NCI-H526 (cell line): ENCODE measurements at regions not wholly inside any gene's neighbourhood (a gene's known extent, or its start where the extent isn't known, plus 50 kb on each side); places are given as distances from the start of the nearest gene placed in this dataset.

ENCODE experiments used
- DNase-seq, 2 experiments: peaks; one replicate each; lab custom pipeline; 2025; lab: John Stamatoyannopoulos, UW

GRCh38 chr22:44423556-44424358 lies 74.3 kb downstream of the RTL6 start:
- no peak for DNase-seq

GRCh38 chr22:44422746-44423380 lies 75.2 kb downstream of the RTL6 start:
- peak in 1 of 2 experiments; percentile 43 for DNase-seq

GRCh38 chr22:44419429-44419828 lies 78.6 kb downstream of the RTL6 start:
- DNase-seq: no peak

GRCh38 chr22:44413211-44413610 lies 84.8 kb downstream of the RTL6 start:
- DNase-seq: no peak

- no peak for DNase-seq
Measured at GRCh38 chr22:44412136-44412731, 85.8 kb downstream of the RTL6 start.

GRCh38 chr22:44411226-44412135 lies 86.6 kb downstream of the RTL6 start:
- DNase-seq: no peak

GRCh38 chr22:44410451-44410991 lies 87.5 kb downstream of the RTL6 start:
- no peak for DNase-seq

GRCh38 chr22:44409974-44410316 lies 88.1 kb downstream of the RTL6 start:
- no peak for DNase-seq

- no peak for DNase-seq
Measured at GRCh38 chr22:44409211-44409973, 88.6 kb downstream of the RTL6 start.

GRCh38 chr22:44408829-44409192 lies 89.2 kb downstream of the RTL6 start:
- no peak for DNase-seq

GRCh38 chr22:44407987-44408828 lies 89.8 kb downstream of the RTL6 start:
- DNase-seq: no peak

GRCh38 chr22:44407171-44407986 lies 90.7 kb downstream of the RTL6 start:
- no peak for DNase-seq

- DNase-seq: no peak
Measured at GRCh38 chr22:44406341-44407170, 91.5 kb downstream of the RTL6 start.

- no peak for DNase-seq
Measured at GRCh38 chr22:44405661-44406060, 92.4 kb downstream of the RTL6 start.

- DNase-seq: no peak
Measured at GRCh38 chr22:44404341-44405020, 91.7 kb upstream of the SHISAL1 start.

GRCh38 chr22:44403602-44404329 lies 91.0 kb upstream of the SHISAL1 start:
- DNase-seq: no peak

- DNase-seq: no peak
Measured at GRCh38 chr22:44403166-44403565, 90.4 kb upstream of the SHISAL1 start.
